WTC11 (cell line): ENCODE measurements at regions not wholly inside any gene's neighbourhood (a gene's known extent, or its start where the extent isn't known, plus 50 kb on each side); places are given as distances from the start of the nearest gene placed in this dataset.

Experiments used
- ATAC-seq: fragments of 200-7000 bp; cut with Tn5 transposase; 2 replicates; pipeline ENCODE4 v1.10.0; 2021; ENCODE audit warnings: mild to moderate bottlenecking, moderate library complexity
- CTCF ChIA-PET: fragments of 300-600 bp; sonication (Branson Sonifier 250); formaldehyde crosslinking; loops from one replicate; lab custom pipeline; 2021; ENCODE audit warnings: antibody characterized with exemption; lab: Charles Lee
- POLR2A ChIA-PET: fragments of 350-600 bp; sonication (Branson Sonifier 250); formaldehyde crosslinking; loops from one replicate; lab custom pipeline; 2021; ENCODE audit warnings: antibody characterized with exemption; lab: Charles Lee
- DNase-seq: peaks from one replicate; pipeline ENCODE4 v3.0.0; 2021; ENCODE audit warnings: low spot score
- H3K27ac Mint-ChIP-seq: 2 replicates; pipeline ENCODE4 v1.8.0; 2021; ENCODE audit warnings: mixed read lengths
- H3K27me3 Mint-ChIP-seq: 2 replicates; pipeline ENCODE4 v1.8.0; 2021; ENCODE audit warnings: low read depth, mild to moderate bottlenecking, moderate library complexity, mixed read lengths
- H3K36me3 Mint-ChIP-seq: 2 replicates; pipeline ENCODE4 v1.8.0; 2021; ENCODE audit warnings: mixed read lengths
- H3K4me1 Mint-ChIP-seq: 2 replicates; pipeline ENCODE4 v1.8.0; 2022; ENCODE audit warnings: mixed read lengths
- H3K4me3 Mint-ChIP-seq: 2 replicates; pipeline ENCODE4 v1.8.0; 2021; ENCODE audit warnings: mild to moderate bottlenecking, moderate library complexity, mixed read lengths
- H3K9me3 Mint-ChIP-seq: 2 replicates; pipeline ENCODE4 v1.8.0; 2021; ENCODE audit warnings: mixed read lengths
- ATF1 ChIP-seq: sonication (generic); formaldehyde crosslinking; IDR thresholded peaks from 2 replicates; pipeline ENCODE4 v1.8.1; 2023; ENCODE audit warnings: mild to moderate bottlenecking, moderate library complexity, missing genetic modification reagents
- GRHL2 ChIP-seq: fragments of 250-450 bp; sonication (Bioruptor Pico); IDR thresholded peaks from 2 replicates; pipeline ENCODE4 v1.8.0; 2022; ENCODE audit warnings: mild to moderate bottlenecking, moderate library complexity; ENCODE audit not compliant: insufficient replicate concordance, severe bottlenecking
- JAZF1 ChIP-seq: fragments of 250-450 bp; sonication (Bioruptor Pico); IDR thresholded peaks from 2 replicates; pipeline ENCODE4 v1.9.0; 2021; ENCODE audit warnings: moderate library complexity, mild to moderate bottlenecking, inconsistent platforms
- MXD4 ChIP-seq: fragments of 250-450 bp; sonication (Bioruptor Pico); IDR thresholded peaks from 2 replicates; pipeline ENCODE4 v1.8.0; 2021; ENCODE audit warnings: mild to moderate bottlenecking, moderate library complexity, borderline replicate concordance
- MYBL2 ChIP-seq: sonication (generic); formaldehyde crosslinking; IDR thresholded peaks from 2 replicates; pipeline ENCODE4 v1.8.1; 2023; ENCODE audit warnings: mild to moderate bottlenecking, moderate library complexity, missing genetic modification reagents
- NFYB ChIP-seq: sonication (generic); formaldehyde crosslinking; conservative IDR thresholded peaks from 2 replicates; pipeline ENCODE4 v1.8.0; 2022; ENCODE audit warnings: low read depth, missing genetic modification reagents
- OVOL2 ChIP-seq: fragments of 250-450 bp; sonication (Bioruptor Pico); IDR thresholded peaks from 2 replicates; pipeline ENCODE4 v1.9.0; 2021; ENCODE audit warnings: mild to moderate bottlenecking, borderline replicate concordance
- ZNF138 ChIP-seq: sonication (generic); formaldehyde crosslinking; conservative IDR thresholded peaks from 2 replicates; pipeline ENCODE4 v1.8.1; 2022; ENCODE audit warnings: mild to moderate bottlenecking, moderate library complexity, missing genetic modification reagents
- ZNF263 ChIP-seq: sonication (generic); formaldehyde crosslinking; IDR thresholded peaks from 2 replicates; pipeline ENCODE4 v1.8.1; 2022; ENCODE audit warnings: low read depth, mild to moderate bottlenecking, moderate library complexity, missing genetic modification reagents
- ZNF396 ChIP-seq: fragments of 250-450 bp; sonication (Bioruptor Pico); IDR thresholded peaks from 2 replicates; pipeline ENCODE4 v1.8.0; 2021; ENCODE audit warnings: mild to moderate bottlenecking, moderate library complexity, borderline replicate concordance
- ZNF416 ChIP-seq: fragments of 250-450 bp; sonication (Bioruptor Pico); IDR thresholded peaks from 2 replicates; pipeline ENCODE4 v1.9.0; 2021; ENCODE audit warnings: mild to moderate bottlenecking, inconsistent platforms
- ZNF423 ChIP-seq: fragments of 250-450 bp; sonication (Bioruptor Pico); IDR thresholded peaks from 2 replicates; pipeline ENCODE4 v2.1.2; 2022; ENCODE audit warnings: mild to moderate bottlenecking, moderate library complexity
- TF ChIP-seq, protein P1 (sequence below): sonication (generic); formaldehyde crosslinking; IDR thresholded peaks from 2 replicates; pipeline ENCODE4 v1.8.1; 2022; ENCODE audit warnings: missing genetic modification reagents, borderline replicate concordance
- TF ChIP-seq, protein P2 (sequence below): sonication (generic); formaldehyde crosslinking; IDR thresholded peaks from 2 replicates; pipeline ENCODE4 v1.8.0; 2023; ENCODE audit warnings: mild to moderate bottlenecking, missing genetic modification reagents
- TF ChIP-seq, protein P3 (sequence below): sonication (generic); formaldehyde crosslinking; IDR thresholded peaks from 2 replicates; pipeline ENCODE4 v1.8.0; 2022; ENCODE audit warnings: mild to moderate bottlenecking, missing genetic modification reagents
- TF ChIP-seq, protein P4 (sequence below): fragments of 250-450 bp; sonication (Bioruptor Pico); IDR thresholded peaks from 2 replicates; pipeline ENCODE4 v1.9.0; 2021; ENCODE audit warnings: mild to moderate bottlenecking
- TF ChIP-seq, protein P5 (sequence below): sonication (generic); formaldehyde crosslinking; IDR thresholded peaks from 2 replicates; pipeline ENCODE4 v1.8.1; 2023; ENCODE audit warnings: mild to moderate bottlenecking, moderate library complexity, missing genetic modification reagents
- TF ChIP-seq, protein P6 (sequence below): fragments of 250-450 bp; sonication (Bioruptor Pico); IDR thresholded peaks from 2 replicates; pipeline ENCODE4 v1.8.0; 2021; ENCODE audit warnings: mild to moderate bottlenecking
- TF ChIP-seq, protein P7 (sequence below): sonication (generic); formaldehyde crosslinking; IDR thresholded peaks from 2 replicates; pipeline ENCODE4 v1.8.0; 2022; ENCODE audit warnings: mild to moderate bottlenecking, missing genetic modification reagents
- TF ChIP-seq, protein P8 (sequence below): sonication (generic); formaldehyde crosslinking; IDR thresholded peaks from 2 replicates; pipeline ENCODE4 v1.8.0; 2022; ENCODE audit warnings: mild to moderate bottlenecking, missing genetic modification reagents
- TF ChIP-seq, protein P9 (sequence below): fragments of 250-450 bp; sonication (Bioruptor Pico); IDR thresholded peaks from 2 replicates; pipeline ENCODE4 v2.1.2; 2022; ENCODE audit warnings: mild to moderate bottlenecking, moderate library complexity

DNA sequence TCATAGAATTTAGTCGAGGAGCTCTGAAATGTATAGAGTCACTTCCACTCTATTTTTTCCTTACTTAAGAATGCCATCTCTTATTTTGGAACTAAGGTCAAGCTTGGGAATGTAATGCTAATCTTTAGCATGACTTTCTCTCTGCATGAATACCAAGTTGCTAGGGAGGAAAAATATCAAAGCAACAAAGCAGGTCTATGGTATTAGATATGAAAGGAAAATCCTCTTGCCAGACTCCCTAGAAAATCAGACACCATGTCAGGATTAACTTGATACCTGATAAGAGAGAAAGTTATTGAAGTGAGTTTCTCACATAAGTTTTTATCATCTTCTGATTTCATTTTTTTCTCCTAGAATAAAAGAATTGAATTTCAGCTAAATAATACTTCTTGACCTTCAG is 341.7 kb upstream of the ZNF804A start:
- CTCF ChIA-PET = no interaction called here
- no peaks in the 10 kb centered on the region for H3K36me3 Mint-ChIP-seq

DNA sequence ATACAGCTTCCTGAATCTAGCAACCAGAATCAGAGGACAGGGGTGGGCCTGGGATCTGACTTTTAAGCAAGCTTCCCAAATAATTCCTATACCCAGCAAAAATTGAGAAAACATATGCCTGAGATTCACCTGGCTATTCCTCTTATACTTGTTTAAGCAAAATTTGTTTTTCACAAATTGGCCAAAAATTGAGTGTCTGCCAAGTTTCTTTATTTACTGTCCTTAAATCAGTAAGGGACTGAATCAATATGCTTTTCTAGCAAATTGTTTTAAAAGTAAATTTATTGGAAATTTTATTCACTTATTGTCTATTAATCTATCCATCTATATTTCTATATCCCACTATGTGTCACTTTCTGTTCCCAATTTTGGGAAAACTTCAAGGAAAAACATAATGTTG is 337.0 kb upstream of the ZNF804A start:
- Mint-ChIP-seq H3K27ac (no peak overlapping the region), H3K9me3 (no peaks in the 10 kb centered on the region; the same call in 1 of the 2 replicates), H3K4me1 (no peaks in the 10 kb centered on the region), H3K27me3 (no peaks in the 10 kb centered on the region), H3K4me3 (no peak overlapping the region), H3K36me3 (no peaks in the 10 kb centered on the region)
- ATAC-seq (no peak), DNase-seq (no peak)
- POLR2A ChIA-PET = no interaction called here
- CTCF ChIA-PET = no interaction called here
- TF ChIP-seq ZNF263 (CRISPR knock-in tag) (no peak), ZNF423 (CRISPR knock-in tag) (no peak), MYBL2 (no peak), ZNF416 (no peak)
- TF ChIP-seq, protein P1, sequence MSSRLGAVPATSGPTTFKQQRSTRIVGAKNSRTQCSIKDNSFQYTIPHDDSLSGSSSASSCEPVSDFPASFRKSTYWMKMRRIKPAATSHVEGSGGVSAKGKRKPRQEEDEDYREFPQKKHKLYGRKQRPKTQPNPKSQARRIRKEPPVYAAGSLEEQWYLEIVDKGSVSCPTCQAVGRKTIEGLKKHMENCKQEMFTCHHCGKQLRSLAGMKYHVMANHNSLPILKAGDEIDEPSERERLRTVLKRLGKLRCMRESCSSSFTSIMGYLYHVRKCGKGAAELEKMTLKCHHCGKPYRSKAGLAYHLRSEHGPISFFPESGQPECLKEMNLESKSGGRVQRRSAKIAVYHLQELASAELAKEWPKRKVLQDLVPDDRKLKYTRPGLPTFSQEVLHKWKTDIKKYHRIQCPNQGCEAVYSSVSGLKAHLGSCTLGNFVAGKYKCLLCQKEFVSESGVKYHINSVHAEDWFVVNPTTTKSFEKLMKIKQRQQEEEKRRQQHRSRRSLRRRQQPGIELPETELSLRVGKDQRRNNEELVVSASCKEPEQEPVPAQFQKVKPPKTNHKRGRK (CRISPR knock-in tag) = no peak
- TF ChIP-seq, protein P2, sequence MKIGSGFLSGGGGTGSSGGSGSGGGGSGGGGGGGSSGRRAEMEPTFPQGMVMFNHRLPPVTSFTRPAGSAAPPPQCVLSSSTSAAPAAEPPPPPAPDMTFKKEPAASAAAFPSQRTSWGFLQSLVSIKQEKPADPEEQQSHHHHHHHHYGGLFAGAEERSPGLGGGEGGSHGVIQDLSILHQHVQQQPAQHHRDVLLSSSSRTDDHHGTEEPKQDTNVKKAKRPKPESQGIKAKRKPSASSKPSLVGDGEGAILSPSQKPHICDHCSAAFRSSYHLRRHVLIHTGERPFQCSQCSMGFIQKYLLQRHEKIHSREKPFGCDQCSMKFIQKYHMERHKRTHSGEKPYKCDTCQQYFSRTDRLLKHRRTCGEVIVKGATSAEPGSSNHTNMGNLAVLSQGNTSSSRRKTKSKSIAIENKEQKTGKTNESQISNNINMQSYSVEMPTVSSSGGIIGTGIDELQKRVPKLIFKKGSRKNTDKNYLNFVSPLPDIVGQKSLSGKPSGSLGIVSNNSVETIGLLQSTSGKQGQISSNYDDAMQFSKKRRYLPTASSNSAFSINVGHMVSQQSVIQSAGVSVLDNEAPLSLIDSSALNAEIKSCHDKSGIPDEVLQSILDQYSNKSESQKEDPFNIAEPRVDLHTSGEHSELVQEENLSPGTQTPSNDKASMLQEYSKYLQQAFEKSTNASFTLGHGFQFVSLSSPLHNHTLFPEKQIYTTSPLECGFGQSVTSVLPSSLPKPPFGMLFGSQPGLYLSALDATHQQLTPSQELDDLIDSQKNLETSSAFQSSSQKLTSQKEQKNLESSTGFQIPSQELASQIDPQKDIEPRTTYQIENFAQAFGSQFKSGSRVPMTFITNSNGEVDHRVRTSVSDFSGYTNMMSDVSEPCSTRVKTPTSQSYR (CRISPR knock-in tag) = no peak
- TF ChIP-seq, protein P3, sequence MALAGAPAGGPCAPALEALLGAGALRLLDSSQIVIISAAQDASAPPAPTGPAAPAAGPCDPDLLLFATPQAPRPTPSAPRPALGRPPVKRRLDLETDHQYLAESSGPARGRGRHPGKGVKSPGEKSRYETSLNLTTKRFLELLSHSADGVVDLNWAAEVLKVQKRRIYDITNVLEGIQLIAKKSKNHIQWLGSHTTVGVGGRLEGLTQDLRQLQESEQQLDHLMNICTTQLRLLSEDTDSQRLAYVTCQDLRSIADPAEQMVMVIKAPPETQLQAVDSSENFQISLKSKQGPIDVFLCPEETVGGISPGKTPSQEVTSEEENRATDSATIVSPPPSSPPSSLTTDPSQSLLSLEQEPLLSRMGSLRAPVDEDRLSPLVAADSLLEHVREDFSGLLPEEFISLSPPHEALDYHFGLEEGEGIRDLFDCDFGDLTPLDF = no peak
- TF ChIP-seq, protein P4, sequence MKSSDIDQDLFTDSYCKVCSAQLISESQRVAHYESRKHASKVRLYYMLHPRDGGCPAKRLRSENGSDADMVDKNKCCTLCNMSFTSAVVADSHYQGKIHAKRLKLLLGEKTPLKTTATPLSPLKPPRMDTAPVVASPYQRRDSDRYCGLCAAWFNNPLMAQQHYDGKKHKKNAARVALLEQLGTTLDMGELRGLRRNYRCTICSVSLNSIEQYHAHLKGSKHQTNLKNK = no peak
- TF ChIP-seq, protein P5, sequence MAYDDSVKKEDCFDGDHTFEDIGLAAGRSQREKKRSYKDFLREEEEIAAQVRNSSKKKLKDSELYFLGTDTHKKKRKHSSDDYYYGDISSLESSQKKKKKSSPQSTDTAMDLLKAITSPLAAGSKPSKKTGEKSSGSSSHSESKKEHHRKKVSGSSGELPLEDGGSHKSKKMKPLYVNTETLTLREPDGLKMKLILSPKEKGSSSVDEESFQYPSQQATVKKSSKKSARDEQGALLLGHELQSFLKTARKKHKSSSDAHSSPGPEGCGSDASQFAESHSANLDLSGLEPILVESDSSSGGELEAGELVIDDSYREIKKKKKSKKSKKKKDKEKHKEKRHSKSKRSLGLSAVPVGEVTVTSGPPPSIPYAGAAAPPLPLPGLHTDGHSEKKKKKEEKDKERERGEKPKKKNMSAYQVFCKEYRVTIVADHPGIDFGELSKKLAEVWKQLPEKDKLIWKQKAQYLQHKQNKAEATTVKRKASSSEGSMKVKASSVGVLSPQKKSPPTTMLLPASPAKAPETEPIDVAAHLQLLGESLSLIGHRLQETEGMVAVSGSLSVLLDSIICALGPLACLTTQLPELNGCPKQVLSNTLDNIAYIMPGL (CRISPR knock-in tag) = no peak
- TF ChIP-seq, protein P6, sequence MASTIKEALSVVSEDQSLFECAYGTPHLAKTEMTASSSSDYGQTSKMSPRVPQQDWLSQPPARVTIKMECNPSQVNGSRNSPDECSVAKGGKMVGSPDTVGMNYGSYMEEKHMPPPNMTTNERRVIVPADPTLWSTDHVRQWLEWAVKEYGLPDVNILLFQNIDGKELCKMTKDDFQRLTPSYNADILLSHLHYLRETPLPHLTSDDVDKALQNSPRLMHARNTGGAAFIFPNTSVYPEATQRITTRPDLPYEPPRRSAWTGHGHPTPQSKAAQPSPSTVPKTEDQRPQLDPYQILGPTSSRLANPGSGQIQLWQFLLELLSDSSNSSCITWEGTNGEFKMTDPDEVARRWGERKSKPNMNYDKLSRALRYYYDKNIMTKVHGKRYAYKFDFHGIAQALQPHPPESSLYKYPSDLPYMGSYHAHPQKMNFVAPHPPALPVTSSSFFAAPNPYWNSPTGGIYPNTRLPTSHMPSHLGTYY (CRISPR knock-in tag) = no peak

More for the DNA sequence above, 341.7 kb upstream of the ZNF804A start:
- no peak for DNase-seq
- ATAC-seq = no peak
- no peak overlapping the region for H3K27ac Mint-ChIP-seq
- H3K9me3 Mint-ChIP-seq = no peaks in the 10 kb centered on the region
- H3K4me1 Mint-ChIP-seq = no peaks in the 10 kb centered on the region
- no peaks in the 10 kb centered on the region for H3K27me3 Mint-ChIP-seq
- TF ChIP-seq, protein P7, sequence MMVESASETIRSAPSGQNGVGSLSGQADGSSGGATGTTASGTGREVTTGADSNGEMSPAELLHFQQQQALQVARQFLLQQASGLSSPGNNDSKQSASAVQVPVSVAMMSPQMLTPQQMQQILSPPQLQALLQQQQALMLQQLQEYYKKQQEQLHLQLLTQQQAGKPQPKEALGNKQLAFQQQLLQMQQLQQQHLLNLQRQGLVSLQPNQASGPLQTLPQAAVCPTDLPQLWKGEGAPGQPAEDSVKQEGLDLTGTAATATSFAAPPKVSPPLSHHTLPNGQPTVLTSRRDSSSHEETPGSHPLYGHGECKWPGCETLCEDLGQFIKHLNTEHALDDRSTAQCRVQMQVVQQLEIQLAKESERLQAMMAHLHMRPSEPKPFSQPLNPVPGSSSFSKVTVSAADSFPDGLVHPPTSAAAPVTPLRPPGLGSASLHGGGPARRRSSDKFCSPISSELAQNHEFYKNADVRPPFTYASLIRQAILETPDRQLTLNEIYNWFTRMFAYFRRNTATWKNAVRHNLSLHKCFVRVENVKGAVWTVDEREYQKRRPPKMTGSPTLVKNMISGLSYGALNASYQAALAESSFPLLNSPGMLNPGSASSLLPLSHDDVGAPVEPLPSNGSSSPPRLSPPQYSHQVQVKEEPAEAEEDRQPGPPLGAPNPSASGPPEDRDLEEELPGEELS = no peak
- TF ChIP-seq MXD4 (no peak), OVOL2 (CRISPR knock-in tag) (no peak), NFYB (CRISPR knock-in tag) (no peak), ZNF396 (no peak), ATF1 (no peak), JAZF1 (CRISPR knock-in tag) (no peak), GRHL2 (CRISPR knock-in tag) (no peak), ZNF138 (CRISPR knock-in tag) (no peak)
- TF ChIP-seq, protein P8, sequence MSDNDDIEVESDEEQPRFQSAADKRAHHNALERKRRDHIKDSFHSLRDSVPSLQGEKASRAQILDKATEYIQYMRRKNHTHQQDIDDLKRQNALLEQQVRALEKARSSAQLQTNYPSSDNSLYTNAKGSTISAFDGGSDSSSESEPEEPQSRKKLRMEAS = no peak
- TF ChIP-seq, protein P9, sequence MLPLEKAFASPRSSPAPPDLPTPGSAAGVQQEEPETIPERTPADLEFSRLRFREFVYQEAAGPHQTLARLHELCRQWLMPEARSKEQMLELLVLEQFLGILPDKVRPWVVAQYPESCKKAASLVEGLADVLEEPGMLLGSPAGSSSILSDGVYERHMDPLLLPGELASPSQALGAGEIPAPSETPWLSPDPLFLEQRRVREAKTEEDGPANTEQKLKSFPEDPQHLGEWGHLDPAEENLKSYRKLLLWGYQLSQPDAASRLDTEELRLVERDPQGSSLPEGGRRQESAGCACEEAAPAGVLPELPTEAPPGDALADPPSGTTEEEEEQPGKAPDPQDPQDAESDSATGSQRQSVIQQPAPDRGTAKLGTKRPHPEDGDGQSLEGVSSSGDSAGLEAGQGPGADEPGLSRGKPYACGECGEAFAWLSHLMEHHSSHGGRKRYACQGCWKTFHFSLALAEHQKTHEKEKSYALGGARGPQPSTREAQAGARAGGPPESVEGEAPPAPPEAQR (CRISPR knock-in tag) = no peak
- no peak overlapping the region for H3K4me3 Mint-ChIP-seq
- POLR2A ChIA-PET = no interaction called here
